Suprapubic skin (tissue), 3 donors: ENCODE measurements at regions not wholly inside any gene's neighbourhood (a gene's known extent, or its start where the extent isn't known, plus 50 kb on each side); places are given as distances from the start of the nearest gene placed in this dataset.

Experiments
- EP300 ChIP-seq: sonication (generic); formaldehyde crosslinking; IDR thresholded peaks from one replicate; pipeline ENCODE4 v1.6.1; 2017; ENCODE audit warnings: antibody characterized with exemption
- TF ChIP-seq, protein P1 (sequence below), 2 donors: fragments of 200-600 bp in 1 of 2; fragments of 450-650 bp in 1 of 2; sonication (generic) in 1 of 2; IDR thresholded peaks; one replicate each; pipeline ENCODE4 v1.5.1; 2016 to 2019; ENCODE audit warnings: antibody characterized with exemption in 2 of 2, mild to moderate bottlenecking in 1 of 2, moderate library complexity in 1 of 2

DNA sequence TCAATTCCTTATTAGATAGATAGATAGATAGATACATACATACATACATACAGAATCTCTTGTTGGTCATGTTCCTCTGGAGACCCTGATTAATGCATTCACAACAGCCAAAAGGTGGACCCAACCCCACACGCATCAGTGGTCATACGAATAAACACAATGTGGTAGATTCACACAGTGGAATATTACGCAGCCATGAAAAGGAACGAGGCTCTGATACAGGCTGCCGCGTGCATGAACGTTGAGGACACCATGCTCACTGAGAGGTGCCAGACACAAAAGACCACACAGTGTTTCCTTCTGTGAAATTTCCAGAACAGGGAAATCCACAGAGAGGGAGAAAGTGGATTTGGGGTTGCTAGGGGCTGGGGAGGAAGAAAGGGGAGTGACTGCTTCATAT is 136.7 kb downstream of the CRLF2 start:
- TF ChIP-seq, protein P1, sequence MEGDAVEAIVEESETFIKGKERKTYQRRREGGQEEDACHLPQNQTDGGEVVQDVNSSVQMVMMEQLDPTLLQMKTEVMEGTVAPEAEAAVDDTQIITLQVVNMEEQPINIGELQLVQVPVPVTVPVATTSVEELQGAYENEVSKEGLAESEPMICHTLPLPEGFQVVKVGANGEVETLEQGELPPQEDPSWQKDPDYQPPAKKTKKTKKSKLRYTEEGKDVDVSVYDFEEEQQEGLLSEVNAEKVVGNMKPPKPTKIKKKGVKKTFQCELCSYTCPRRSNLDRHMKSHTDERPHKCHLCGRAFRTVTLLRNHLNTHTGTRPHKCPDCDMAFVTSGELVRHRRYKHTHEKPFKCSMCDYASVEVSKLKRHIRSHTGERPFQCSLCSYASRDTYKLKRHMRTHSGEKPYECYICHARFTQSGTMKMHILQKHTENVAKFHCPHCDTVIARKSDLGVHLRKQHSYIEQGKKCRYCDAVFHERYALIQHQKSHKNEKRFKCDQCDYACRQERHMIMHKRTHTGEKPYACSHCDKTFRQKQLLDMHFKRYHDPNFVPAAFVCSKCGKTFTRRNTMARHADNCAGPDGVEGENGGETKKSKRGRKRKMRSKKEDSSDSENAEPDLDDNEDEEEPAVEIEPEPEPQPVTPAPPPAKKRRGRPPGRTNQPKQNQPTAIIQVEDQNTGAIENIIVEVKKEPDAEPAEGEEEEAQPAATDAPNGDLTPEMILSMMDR (IDR thresholded peaks at IDR 0.05), result no peak
- no peak for TF ChIP-seq EP300
